ENCODE measurements at regions not wholly inside any gene's neighbourhood (a gene's known extent, or its start where the extent isn't known, plus 50 kb on each side); places are given as distances from the start of the nearest gene placed in this dataset.

DNA sequence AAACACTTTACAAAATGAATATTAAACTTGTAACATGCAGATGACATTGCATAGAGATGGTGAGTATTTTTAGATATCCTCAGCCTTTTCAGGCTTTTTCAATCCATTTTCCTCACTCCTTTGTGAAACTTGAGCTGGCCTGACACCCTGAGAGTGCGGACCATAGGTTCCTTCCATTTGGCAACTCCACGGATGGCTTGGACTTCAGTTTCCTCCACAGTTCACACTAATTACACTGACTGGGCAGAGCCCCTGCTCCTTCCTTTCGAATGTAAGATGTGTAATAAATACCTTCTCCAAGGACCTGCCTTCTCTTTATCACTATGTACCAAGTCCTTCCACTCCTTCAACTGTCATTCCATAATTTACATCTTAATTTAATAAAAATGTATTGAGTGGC is 141.7 kb upstream of the LRIG1 start:
- Histone ChIP-seq H3K36me3 (ENCODE audit: control insufficient read depth in 1 of 2, insufficient read depth in 2 of 2, low read length in 2 of 2) (no peaks in the 10 kb centered on the region), H4K20me1 (ENCODE audit: insufficient read depth) (no peaks in the 10 kb centered on the region), H3K27ac (ENCODE audit: low read depth, low read length) (no peak overlapping the region), H3K9ac (ENCODE audit: low read length) (no peak overlapping the region), H3K27me3 (ENCODE audit: insufficient read depth, low read length) (no peaks in the 10 kb centered on the region), H3K4me3 (replicated peaks in 1 of 2; ENCODE audit: low read depth in 1 of 2, low read length in 2 of 2) (no peak overlapping the region), H3K9me3 (ENCODE audit: control insufficient read depth in 1 of 2, insufficient read depth in 1 of 2, low read depth in 1 of 2, low read length in 2 of 2) (0 out of 4 replicates have a peak, but pooled peaks cover 0 to 3% of the 10 kb centered on the region in 2 experiments), H3K79me2 (ENCODE audit: insufficient read depth, low read length) (no peaks in the 10 kb centered on the region), H2AFZ (ENCODE audit: low read depth, low read length, poor library complexity, severe bottlenecking) (no peak overlapping the region), H3K4me1 (ENCODE audit: control insufficient read depth in 1 of 2, insufficient read depth in 2 of 2, low read length in 2 of 2) (no peaks in the 10 kb centered on the region), H3K4me2 (ENCODE audit: low read length) (no peak overlapping the region), H3K9me2 (ENCODE audit: insufficient read depth) (no peaks in the 10 kb centered on the region)
- TF ChIP-seq EZH2phosphoT487 (IDR thresholded peaks at IDR 0.05; ENCODE audit: borderline replicate concordance) = no peak
- DNase-seq (ENCODE audit: low read depth, low spot score) = no peak
- intact Hi-C loops (cut with micrococcal nuclease) = no loop called here
- ATAC-seq = no peak
- POLR2A ChIA-PET = no interaction called here
- BruUV-seq (replicated peaks) = no TSS peak
- RAD21 ChIA-PET (ENCODE audit: low non-redundant PET in 1 of 2, low total read pairs in 2 of 2, uncharacterized antibody in 2 of 2, unreplicated experiment in 2 of 2) = no interaction called here
- CTCF ChIA-PET = no interaction called here

DNA sequence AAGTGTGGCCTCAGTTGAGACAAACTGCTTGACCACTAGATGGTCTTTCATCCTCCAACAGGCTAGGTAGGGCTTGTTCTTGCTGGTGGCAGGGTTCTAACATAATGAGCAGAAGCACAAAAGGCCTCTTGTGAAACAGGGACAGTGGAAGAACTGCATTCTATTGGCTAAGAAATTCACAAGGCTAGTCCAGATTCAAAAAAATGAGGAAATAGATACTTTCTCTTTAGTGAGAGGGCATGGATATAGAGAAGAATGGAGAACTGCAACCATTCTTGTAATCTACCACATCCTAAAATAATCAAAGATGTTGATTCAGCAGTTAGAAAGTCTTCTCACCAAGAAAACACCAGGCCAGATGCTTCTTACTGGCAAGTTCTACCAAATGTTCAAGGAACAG is 143.7 kb upstream of the LRIG1 start:
- no peak overlapping the region for H3K9ac ChIP-seq (ENCODE audit: low read length)
- no peaks in the 10 kb centered on the region for H3K9me2 ChIP-seq (ENCODE audit: insufficient read depth)
- ATAC-seq (no peak), DNase-seq (ENCODE audit: low read depth, low spot score) (no peak)
- H3K9me3 ChIP-seq (ENCODE audit: control insufficient read depth in 1 of 2, insufficient read depth in 1 of 2, low read depth in 1 of 2, low read length in 2 of 2) = 0 out of 4 replicates have a peak, but pooled peaks cover 0 to 3% of the 10 kb centered on the region in 2 experiments
- H3K27ac ChIP-seq (ENCODE audit: low read depth, low read length) = no peak overlapping the region
- H3K4me1 ChIP-seq (ENCODE audit: control insufficient read depth in 1 of 2, insufficient read depth in 2 of 2, low read length in 2 of 2) = no peaks in the 10 kb centered on the region
- ChIA-PET POLR2A (no interaction called here), RAD21 (ENCODE audit: low non-redundant PET in 1 of 2, low total read pairs in 2 of 2, uncharacterized antibody in 2 of 2, unreplicated experiment in 2 of 2) (no interaction called here), CTCF (no interaction called here)
- intact Hi-C loops (cut with micrococcal nuclease) = no loop called here
- H3K79me2 ChIP-seq (ENCODE audit: insufficient read depth, low read length) = no peaks in the 10 kb centered on the region
- H2AFZ ChIP-seq (ENCODE audit: low read depth, low read length, poor library complexity, severe bottlenecking) = no peak overlapping the region
- no peaks in the 10 kb centered on the region for H4K20me1 ChIP-seq (ENCODE audit: insufficient read depth)
- H3K4me3 ChIP-seq (replicated peaks in 1 of 2; ENCODE audit: low read depth in 1 of 2, low read length in 2 of 2) = no peak overlapping the region
- no TSS peak for BruUV-seq (replicated peaks)
- no peak for TF ChIP-seq EGR1 (IDR thresholded peaks at IDR 0.05; ENCODE audit: low read depth)
- TF ChIP-seq POLR2AphosphoS5 (IDR thresholded peaks at IDR 0.05; ENCODE audit: low read depth, low read length) = no peak
- TF ChIP-seq YY1 (IDR thresholded peaks at IDR 0.05; ENCODE audit: extremely low read depth, insufficient replicate concordance, low read depth, low read length) = no peak
- TF ChIP-seq, protein P1, sequence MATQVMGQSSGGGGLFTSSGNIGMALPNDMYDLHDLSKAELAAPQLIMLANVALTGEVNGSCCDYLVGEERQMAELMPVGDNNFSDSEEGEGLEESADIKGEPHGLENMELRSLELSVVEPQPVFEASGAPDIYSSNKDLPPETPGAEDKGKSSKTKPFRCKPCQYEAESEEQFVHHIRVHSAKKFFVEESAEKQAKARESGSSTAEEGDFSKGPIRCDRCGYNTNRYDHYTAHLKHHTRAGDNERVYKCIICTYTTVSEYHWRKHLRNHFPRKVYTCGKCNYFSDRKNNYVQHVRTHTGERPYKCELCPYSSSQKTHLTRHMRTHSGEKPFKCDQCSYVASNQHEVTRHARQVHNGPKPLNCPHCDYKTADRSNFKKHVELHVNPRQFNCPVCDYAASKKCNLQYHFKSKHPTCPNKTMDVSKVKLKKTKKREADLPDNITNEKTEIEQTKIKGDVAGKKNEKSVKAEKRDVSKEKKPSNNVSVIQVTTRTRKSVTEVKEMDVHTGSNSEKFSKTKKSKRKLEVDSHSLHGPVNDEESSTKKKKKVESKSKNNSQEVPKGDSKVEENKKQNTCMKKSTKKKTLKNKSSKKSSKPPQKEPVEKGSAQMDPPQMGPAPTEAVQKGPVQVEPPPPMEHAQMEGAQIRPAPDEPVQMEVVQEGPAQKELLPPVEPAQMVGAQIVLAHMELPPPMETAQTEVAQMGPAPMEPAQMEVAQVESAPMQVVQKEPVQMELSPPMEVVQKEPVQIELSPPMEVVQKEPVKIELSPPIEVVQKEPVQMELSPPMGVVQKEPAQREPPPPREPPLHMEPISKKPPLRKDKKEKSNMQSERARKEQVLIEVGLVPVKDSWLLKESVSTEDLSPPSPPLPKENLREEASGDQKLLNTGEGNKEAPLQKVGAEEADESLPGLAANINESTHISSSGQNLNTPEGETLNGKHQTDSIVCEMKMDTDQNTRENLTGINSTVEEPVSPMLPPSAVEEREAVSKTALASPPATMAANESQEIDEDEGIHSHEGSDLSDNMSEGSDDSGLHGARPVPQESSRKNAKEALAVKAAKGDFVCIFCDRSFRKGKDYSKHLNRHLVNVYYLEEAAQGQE (IDR thresholded peaks at IDR 0.05; ENCODE audit: low read depth) = no peak
- TF ChIP-seq POLR2A (IDR thresholded peaks at IDR 0.05; ENCODE audit: borderline replicate concordance, extremely low read depth, insufficient read depth, insufficient read length) = no peak
- TF ChIP-seq JUND (IDR thresholded peaks at IDR 0.05) = no peak
- no peak for TF ChIP-seq ELF1 (IDR thresholded peaks at IDR 0.05; ENCODE audit: borderline replicate concordance, low read depth)
- no peak for TF ChIP-seq EZH2phosphoT487 (IDR thresholded peaks at IDR 0.05; ENCODE audit: borderline replicate concordance)
- no peak for TF ChIP-seq SP1 (IDR thresholded peaks at IDR 0.05; ENCODE audit: low read depth)
- no peak for TF ChIP-seq RAD21 (IDR thresholded peaks at IDR 0.05; ENCODE audit: low read depth)
- no peak for TF ChIP-seq TCF7L2 (IDR thresholded peaks at IDR 0.05; ENCODE audit: borderline replicate concordance, extremely low read depth, insufficient read depth, insufficient read length)
- TF ChIP-seq CBX3 (IDR thresholded peaks at IDR 0.05; ENCODE audit: low read depth) = no peak
- no peak for TF ChIP-seq ZNF274 (IDR thresholded peaks at IDR 0.05; ENCODE audit: low read depth, low read length)
- TF ChIP-seq SIN3A (IDR thresholded peaks at IDR 0.05; ENCODE audit: low read depth) = no peak
- TF ChIP-seq ZFX (IDR thresholded peaks at IDR 0.05) = no peak
- H3K27me3 ChIP-seq (ENCODE audit: insufficient read depth, low read length) = no peaks in the 10 kb centered on the region
- no peaks in the 10 kb centered on the region for H3K36me3 ChIP-seq (ENCODE audit: control insufficient read depth in 1 of 2, insufficient read depth in 2 of 2, low read length in 2 of 2)
- no peak overlapping the region for H3K4me2 ChIP-seq (ENCODE audit: low read length)

All from HCT116 (cell line).